ENCODE measurements at regions not wholly inside any gene's neighbourhood (a gene's known extent, or its start where the extent isn't known, plus 50 kb on each side); places are given as distances from the start of the nearest gene placed in this dataset.
"Not testable (repeated sequence)": the region's sequence is repeated elsewhere in the genome, so short reads cannot be mapped to it uniquely, and the experiment has no call there.

- intact Hi-C loops (cut with DNase I; ENCODE audit: low total_unique reads) = no loop called here
- no peaks in the 10 kb centered on the region for H3K9me3 ChIP-seq
- no peak overlapping the region for H3K4me3 ChIP-seq
- DNase-seq (ENCODE audit: low spot score in 2 of 2) = no peak
- H3K27me3 ChIP-seq = peaks cover 0 to 23% of the 10 kb centered on the region in 2 donors
- no peak overlapping the region for H3K27ac ChIP-seq
- TF ChIP-seq POLR2AphosphoS5 (IDR thresholded peaks at IDR 0.05) = no peak
- no peak for TF ChIP-seq CTCF (IDR thresholded peaks at IDR 0.05)
- no peak for TF ChIP-seq POLR2A (IDR thresholded peaks at IDR 0.05)
- no peaks in the 10 kb centered on the region for H3K4me1 ChIP-seq
- no peaks in the 10 kb centered on the region for H3K36me3 ChIP-seq
These were observed 116.4 kb upstream of the SEM1 start for GRCh38 chr7:96826089-96826488.

- Histone ChIP-seq H3K36me3 (no peaks in the 10 kb centered on the region), H3K27me3 (peaks cover 0 to 19% of the 10 kb centered on the region in 2 donors), H3K4me1 (no peaks in the 10 kb centered on the region), H3K9me3 (no peaks in the 10 kb centered on the region), H3K27ac (no peak overlapping the region), H3K4me3 (no peak overlapping the region)
- DNase-seq (ENCODE audit: low spot score in 2 of 2) = no peak
- TF ChIP-seq CTCF (IDR thresholded peaks at IDR 0.05) = no peak
- no peak for TF ChIP-seq POLR2A (IDR thresholded peaks at IDR 0.05)
- TF ChIP-seq POLR2AphosphoS5 (IDR thresholded peaks at IDR 0.05) = no peak
- intact Hi-C loops (cut with DNase I; ENCODE audit: low total_unique reads) = no loop called here
These were observed 118.1 kb upstream of the SEM1 start for GRCh38 chr7:96827701-96828100.

- peaks cover 0 to 19% of the 10 kb centered on the region in 2 donors for H3K27me3 ChIP-seq
- H3K9me3 ChIP-seq; H3K4me1 ChIP-seq; DNase-seq (ENCODE audit: low spot score in 2 of 2); H3K36me3 ChIP-seq; intact Hi-C loops (cut with DNase I; ENCODE audit: low total_unique reads); H3K27ac ChIP-seq; H3K4me3 ChIP-seq: not testable (repeated sequence)
These were observed 119.5 kb upstream of the SEM1 start for GRCh38 chr7:96829121-96829520.

- Histone ChIP-seq H3K27me3 (peaks cover 0 to 19% of the 10 kb centered on the region in 2 donors), H3K27ac (no peak overlapping the region)
- intact Hi-C loops (cut with DNase I; ENCODE audit: low total_unique reads) = no loop called here
These were observed 121.8 kb upstream of the SEM1 start for GRCh38 chr7:96831446-96831845.

GRCh38 chr7:96832092-96832662 is 122.5 kb upstream of the SEM1 start:
- no peaks in the 10 kb centered on the region for H3K36me3 ChIP-seq
- intact Hi-C loops (cut with DNase I; ENCODE audit: low total_unique reads) = no loop called here
- no peaks in the 10 kb centered on the region for H3K4me1 ChIP-seq
- peaks cover 0 to 13% of the 10 kb centered on the region in 2 donors for H3K27me3 ChIP-seq
- DNase-seq (ENCODE audit: low spot score in 2 of 2) = no peak
- TF ChIP-seq POLR2AphosphoS5 (IDR thresholded peaks at IDR 0.05) (no peak), CTCF (IDR thresholded peaks at IDR 0.05) (no peak), POLR2A (IDR thresholded peaks at IDR 0.05) (no peak)
- H3K9me3 ChIP-seq = no peaks in the 10 kb centered on the region
- no peak overlapping the region for H3K27ac ChIP-seq
- H3K4me3 ChIP-seq = no peak overlapping the region

More at GRCh38 chr7:96831446-96831845, 121.8 kb upstream of the SEM1 start:
- TF ChIP-seq CTCF (IDR thresholded peaks at IDR 0.05) = no peak
- TF ChIP-seq POLR2A (IDR thresholded peaks at IDR 0.05) = no peak
- no peak for TF ChIP-seq POLR2AphosphoS5 (IDR thresholded peaks at IDR 0.05)
- H3K4me3 ChIP-seq = no peak overlapping the region
- H3K36me3 ChIP-seq = no peaks in the 10 kb centered on the region
- H3K4me1 ChIP-seq = no peaks in the 10 kb centered on the region
- H3K9me3 ChIP-seq = no peaks in the 10 kb centered on the region
- no peak for DNase-seq (ENCODE audit: low spot score in 2 of 2)

Data from breast epithelium (tissue), 4 donors.